ENCODE measurements at regions not wholly inside any gene's neighbourhood (a gene's known extent, or its start where the extent isn't known, plus 50 kb on each side); places are given as distances from the start of the nearest gene placed in this dataset.

DNA sequence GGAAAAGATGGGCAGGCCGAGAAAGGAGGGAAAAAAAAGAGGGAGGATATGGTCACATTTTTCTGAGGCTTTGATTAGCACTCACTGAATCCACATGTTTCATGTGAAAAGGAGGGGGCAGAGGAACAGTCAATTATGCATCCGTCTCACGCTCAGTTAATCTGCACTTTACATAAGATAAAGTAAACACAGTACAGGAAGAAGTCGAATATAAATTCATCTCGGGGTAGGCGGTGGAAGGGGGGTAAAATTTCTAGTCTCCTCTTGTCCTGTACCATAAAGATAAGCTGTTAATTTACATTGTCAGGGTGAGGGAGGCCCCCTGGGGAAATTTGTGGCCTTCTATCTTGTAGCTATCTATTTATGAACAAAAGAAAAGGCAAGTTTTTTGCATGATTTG is 73.1 kb upstream of the CES5A start:
- Histone ChIP-seq H3K4me3 (ENCODE audit: low read depth in 2 of 2, low read length in 2 of 2) (no peak overlapping the region), H3K4me1 (ENCODE audit: control insufficient read depth, insufficient read depth, low read length) (no peaks in the 10 kb centered on the region), H3K9me3 (ENCODE audit: control insufficient read depth, insufficient read depth, low read depth, low read length) (no peaks in the 10 kb centered on the region), H3K27ac (ENCODE audit: low read length) (no peak overlapping the region), H3K27me3 (ENCODE audit: control insufficient read depth, insufficient read depth, low read length) (no peaks in the 10 kb centered on the region; the same call in 1 of the 2 replicates), H3K36me3 (ENCODE audit: control insufficient read depth, insufficient read depth, low read length) (no peaks in the 10 kb centered on the region)
- ATAC-seq (no peak), DNase-seq (ENCODE audit: low read depth, low spot score) (no peak)
- ChIA-PET CTCF (no interaction called here), POLR2A (no interaction called here)
- intact Hi-C loops (cut with micrococcal nuclease; ENCODE audit: unreplicated experiment) (loop anchor here (10.0 kb wide), 1 partner anchor 367 kb away; no protein-coding TSS in a partner anchor), in situ Hi-C loops (cut with HindIII; ENCODE audit: low pct_unique_long_range_greater_than_20kb, low sequenced_read_pairs) (no loop called here)
- TF ChIP-seq, protein P1, sequence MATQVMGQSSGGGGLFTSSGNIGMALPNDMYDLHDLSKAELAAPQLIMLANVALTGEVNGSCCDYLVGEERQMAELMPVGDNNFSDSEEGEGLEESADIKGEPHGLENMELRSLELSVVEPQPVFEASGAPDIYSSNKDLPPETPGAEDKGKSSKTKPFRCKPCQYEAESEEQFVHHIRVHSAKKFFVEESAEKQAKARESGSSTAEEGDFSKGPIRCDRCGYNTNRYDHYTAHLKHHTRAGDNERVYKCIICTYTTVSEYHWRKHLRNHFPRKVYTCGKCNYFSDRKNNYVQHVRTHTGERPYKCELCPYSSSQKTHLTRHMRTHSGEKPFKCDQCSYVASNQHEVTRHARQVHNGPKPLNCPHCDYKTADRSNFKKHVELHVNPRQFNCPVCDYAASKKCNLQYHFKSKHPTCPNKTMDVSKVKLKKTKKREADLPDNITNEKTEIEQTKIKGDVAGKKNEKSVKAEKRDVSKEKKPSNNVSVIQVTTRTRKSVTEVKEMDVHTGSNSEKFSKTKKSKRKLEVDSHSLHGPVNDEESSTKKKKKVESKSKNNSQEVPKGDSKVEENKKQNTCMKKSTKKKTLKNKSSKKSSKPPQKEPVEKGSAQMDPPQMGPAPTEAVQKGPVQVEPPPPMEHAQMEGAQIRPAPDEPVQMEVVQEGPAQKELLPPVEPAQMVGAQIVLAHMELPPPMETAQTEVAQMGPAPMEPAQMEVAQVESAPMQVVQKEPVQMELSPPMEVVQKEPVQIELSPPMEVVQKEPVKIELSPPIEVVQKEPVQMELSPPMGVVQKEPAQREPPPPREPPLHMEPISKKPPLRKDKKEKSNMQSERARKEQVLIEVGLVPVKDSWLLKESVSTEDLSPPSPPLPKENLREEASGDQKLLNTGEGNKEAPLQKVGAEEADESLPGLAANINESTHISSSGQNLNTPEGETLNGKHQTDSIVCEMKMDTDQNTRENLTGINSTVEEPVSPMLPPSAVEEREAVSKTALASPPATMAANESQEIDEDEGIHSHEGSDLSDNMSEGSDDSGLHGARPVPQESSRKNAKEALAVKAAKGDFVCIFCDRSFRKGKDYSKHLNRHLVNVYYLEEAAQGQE (IDR thresholded peaks at IDR 0.05; ENCODE audit: insufficient read depth in 1 of 2, low read depth in 2 of 2, low read length in 1 of 2), result no peak
- no peak for TF ChIP-seq TCF7L2 (IDR thresholded peaks at IDR 0.05; ENCODE audit: low read depth, low read length)
- TF ChIP-seq, protein P2, sequence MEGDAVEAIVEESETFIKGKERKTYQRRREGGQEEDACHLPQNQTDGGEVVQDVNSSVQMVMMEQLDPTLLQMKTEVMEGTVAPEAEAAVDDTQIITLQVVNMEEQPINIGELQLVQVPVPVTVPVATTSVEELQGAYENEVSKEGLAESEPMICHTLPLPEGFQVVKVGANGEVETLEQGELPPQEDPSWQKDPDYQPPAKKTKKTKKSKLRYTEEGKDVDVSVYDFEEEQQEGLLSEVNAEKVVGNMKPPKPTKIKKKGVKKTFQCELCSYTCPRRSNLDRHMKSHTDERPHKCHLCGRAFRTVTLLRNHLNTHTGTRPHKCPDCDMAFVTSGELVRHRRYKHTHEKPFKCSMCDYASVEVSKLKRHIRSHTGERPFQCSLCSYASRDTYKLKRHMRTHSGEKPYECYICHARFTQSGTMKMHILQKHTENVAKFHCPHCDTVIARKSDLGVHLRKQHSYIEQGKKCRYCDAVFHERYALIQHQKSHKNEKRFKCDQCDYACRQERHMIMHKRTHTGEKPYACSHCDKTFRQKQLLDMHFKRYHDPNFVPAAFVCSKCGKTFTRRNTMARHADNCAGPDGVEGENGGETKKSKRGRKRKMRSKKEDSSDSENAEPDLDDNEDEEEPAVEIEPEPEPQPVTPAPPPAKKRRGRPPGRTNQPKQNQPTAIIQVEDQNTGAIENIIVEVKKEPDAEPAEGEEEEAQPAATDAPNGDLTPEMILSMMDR (IDR thresholded peaks at IDR 0.05), result no peak
- TF ChIP-seq SIN3A (IDR thresholded peaks at IDR 0.05; ENCODE audit: borderline replicate concordance, insufficient read depth, low read depth, low read length), result no peak
- no peak for TF ChIP-seq POLR2AphosphoS5 (IDR thresholded peaks at IDR 0.05; ENCODE audit: low read depth, low read length)
- BruUV-seq (replicated peaks), result no TSS peak

DNA sequence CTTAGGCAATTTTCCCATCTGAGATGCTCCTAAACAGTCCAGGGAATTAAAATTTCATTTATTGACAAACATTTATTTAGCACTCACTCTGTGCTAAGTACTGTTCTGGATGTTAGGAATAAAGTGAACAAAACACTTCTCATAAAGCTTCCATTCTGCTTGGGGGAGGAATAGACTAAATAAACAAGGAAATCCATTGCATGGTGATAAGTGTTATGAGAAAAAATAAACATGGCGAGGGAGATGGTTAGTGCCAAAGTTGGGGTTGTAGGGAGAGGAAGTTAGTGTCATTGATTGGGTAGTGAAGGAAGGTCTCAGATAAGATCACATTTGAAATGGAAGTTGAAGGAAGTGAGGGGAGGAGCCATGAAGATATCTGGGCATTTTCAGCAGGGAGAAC is 72.2 kb upstream of the CES5A start:
- H3K4me3 ChIP-seq (ENCODE audit: low read depth in 2 of 2, low read length in 2 of 2), result no peak overlapping the region
- POLR2A ChIA-PET, result interaction anchor here (0.6 kb wide), 1 partner anchor 11 kb away, joined by 4 read pairs; no protein-coding TSS in a partner anchor
- H3K27me3 ChIP-seq (ENCODE audit: control insufficient read depth, insufficient read depth, low read length), result no peaks in the 10 kb centered on the region; the same call in none of the 2 replicates
- H3K9me3 ChIP-seq (ENCODE audit: control insufficient read depth, insufficient read depth, low read depth, low read length), result no peaks in the 10 kb centered on the region
- ATAC-seq, result no peak
- intact Hi-C loops (cut with micrococcal nuclease; ENCODE audit: unreplicated experiment) (loop anchor here (10.0 kb wide), 1 partner anchor 367 kb away; no protein-coding TSS in a partner anchor), in situ Hi-C loops (cut with HindIII; ENCODE audit: low pct_unique_long_range_greater_than_20kb, low sequenced_read_pairs) (no loop called here)
- H3K27ac ChIP-seq (ENCODE audit: low read length), result no peak overlapping the region
- H3K36me3 ChIP-seq (ENCODE audit: control insufficient read depth, insufficient read depth, low read length), result no peaks in the 10 kb centered on the region
- CTCF ChIA-PET, result no interaction called here
- DNase-seq (ENCODE audit: low read depth, low spot score), result no peak
- TF ChIP-seq TCF7L2 (IDR thresholded peaks at IDR 0.05; ENCODE audit: low read depth, low read length), result no peak
- TF ChIP-seq, protein P1 (IDR thresholded peaks at IDR 0.05; ENCODE audit: insufficient read depth in 1 of 2, low read depth in 2 of 2, low read length in 1 of 2), result no peak
- TF ChIP-seq SIN3A (IDR thresholded peaks at IDR 0.05; ENCODE audit: borderline replicate concordance, insufficient read depth, low read depth, low read length), result no peak
- TF ChIP-seq POLR2AphosphoS5 (IDR thresholded peaks at IDR 0.05; ENCODE audit: low read depth, low read length), result no peak
- TF ChIP-seq, protein P2 (IDR thresholded peaks at IDR 0.05), result no peak
- H3K4me1 ChIP-seq (ENCODE audit: control insufficient read depth, insufficient read depth, low read length), result no peaks in the 10 kb centered on the region
- no TSS peak for BruUV-seq (replicated peaks)
